ENCODE measurements at regions not wholly inside any gene's neighbourhood (a gene's known extent, or its start where the extent isn't known, plus 50 kb on each side); places are given as distances from the start of the nearest gene placed in this dataset.

DNA sequence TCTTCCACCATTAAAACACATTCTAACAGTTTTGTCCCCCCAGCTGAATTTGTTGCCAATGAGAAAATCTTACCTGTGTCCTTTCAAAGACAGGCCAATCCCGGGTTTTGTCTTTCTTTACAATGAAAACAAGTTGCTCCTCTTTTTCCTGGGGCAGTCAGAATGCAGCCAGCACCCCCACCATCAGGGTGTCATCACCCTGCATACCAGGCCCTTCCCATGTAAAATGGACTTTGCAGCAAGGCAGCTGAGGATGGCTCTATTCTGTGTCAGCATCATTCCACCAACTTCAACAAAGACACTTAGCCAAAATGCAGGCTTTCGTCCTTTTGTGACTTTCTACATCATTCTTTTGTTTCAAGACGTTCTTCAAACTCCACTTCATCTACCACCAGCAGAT, 490.9 kb downstream of the OCA2 start:
- no peak for DNase-seq

DNA sequence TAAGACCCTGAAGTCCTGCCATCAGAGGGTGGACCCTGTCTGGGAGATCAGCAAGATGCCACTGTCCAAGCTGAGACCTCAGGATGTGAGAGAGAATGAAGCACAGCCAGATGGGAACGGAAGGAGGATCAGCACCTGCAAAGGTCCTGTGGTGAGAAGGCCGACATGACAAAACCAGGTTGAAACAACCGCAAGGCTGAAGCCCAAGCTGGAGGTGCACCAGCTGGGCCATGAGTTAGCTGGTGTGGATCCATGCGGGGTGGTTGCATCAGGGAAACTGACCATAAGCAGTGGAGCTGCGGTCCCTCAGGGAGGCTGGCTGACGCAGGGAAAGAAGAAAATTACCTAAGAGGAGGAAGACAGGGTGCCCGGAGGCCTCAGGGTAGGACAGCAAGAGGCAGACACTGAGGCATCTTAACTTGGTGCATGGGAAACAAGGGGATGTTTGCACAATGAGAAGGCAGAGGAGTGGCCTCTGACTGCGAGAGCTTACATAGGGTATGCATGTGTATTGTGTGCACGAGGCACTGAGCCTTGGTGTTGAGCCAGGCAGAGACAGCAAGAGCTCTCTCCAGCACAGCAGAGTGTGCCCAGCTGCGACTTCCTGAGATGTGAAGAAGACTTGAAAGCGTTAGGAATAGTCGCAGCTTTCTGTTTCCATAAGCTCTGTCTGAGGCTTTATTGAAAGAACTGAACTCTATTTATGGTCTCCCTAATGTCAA, 497.7 kb downstream of the OCA2 start:
- DNase-seq = peak; percentile 54

DNA sequence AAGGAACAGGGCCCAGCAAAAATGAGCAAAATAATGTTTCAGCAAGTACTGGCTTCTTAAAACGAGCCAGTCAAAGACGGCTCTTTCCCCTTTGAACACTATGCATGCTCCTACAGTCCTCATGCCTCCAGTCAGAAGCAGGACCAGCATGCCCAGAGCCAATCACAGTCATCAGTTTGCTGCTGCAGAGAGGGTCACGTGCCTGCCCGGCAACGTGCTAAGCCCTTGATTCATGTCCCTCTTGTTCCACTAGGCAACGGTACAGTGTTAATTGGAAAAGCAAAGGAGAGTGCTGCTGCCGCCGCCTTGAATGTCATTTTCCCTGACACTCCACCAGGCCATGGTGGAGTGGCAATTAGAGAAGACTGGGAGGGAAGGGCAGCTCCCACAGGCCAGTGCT, 500.1 kb downstream of the OCA2 start:
- no peak for DNase-seq

DNA sequence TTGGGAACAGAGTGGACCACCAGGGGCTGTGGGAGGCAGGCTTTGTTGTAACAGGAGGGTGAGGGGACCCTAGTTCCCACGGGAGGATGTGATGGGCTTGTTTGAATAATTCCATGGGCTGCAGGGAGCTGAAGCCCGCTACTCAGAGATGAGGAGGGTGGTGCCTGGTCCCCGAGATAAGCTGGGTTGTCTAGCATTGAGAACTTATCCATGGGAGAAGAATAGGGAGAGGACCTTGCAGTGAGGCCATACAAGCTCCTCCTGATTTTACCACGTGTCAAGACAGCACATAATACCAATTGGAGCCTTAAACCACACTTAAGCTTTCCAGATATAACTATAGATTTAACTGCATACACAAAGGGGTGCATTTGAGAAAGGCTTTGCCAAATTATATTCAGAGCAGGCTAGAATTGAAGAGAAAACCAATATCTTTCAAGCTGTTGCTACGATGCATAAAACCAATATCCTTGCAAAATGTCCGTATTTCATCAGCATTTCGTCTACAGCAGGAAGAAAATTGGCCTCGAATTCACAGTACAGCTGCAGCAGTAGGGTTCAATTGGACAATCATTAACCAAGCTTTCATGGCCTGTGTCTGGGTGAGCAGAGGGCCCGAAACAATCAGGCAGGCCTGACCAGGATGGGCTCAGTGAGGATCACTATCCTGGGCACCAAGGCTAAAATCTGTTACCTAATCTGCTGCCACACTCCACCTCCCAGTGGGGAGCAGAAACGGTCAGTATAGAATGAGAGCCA, 500.7 kb downstream of the OCA2 start:
- no peak for DNase-seq

DNA sequence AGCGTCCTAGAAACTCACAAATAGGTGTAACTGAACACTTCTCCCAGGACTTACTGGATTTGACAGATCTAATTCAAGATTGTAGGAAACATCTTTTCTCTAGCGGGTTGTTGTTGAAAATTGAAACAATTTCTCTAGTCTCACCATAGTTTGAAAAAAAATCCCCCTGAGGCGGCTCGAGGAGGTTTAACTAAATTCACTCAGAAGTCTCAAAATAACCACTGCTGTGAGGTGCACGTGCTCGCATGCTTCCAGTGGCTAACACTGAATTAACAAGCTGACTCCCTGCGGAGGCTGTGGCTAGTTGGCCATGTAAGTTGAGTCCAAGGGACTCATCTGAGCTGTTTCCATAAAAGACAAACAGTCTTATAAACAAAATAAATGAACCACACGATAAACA, 503.9 kb downstream of the OCA2 start:
- no peak for DNase-seq

DNA sequence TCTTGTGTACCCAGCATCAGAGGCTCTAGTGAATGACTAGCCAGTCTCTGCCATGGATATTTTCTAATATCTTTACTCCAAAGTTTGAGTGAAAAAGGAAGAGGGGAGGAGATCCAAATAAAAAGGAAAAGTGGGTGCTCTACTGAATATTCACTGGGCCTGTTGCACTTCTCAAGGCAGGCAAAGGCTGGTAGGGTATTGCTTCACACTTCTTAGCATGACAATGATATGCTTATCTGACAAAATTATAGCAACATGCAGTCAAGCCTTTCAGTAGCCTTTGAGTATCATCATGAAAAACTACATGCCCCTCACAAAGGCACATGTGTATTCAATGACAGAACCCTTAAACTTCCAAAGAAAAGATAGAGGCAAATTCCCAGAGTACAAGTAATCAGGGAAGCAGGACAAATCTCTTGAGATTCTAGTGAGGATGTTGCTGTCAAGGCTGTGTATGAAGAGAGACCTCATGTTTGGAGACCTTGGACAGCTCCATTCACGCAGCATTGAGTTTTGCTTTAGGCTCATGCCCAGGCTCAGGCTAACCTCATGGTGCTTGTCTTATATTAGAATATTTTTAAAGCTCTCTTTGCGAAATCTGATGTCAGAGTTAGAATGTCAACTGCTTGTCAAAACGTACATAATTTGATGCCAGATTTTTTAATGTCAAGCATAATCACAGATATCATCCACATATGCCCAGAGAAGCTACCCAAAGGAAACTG, 506.9 kb downstream of the OCA2 start:
- peak; percentile 7 for DNase-seq

Data from RPMI8226 (cell line).